ENCODE measurements at regions not wholly inside any gene's neighbourhood (a gene's known extent, or its start where the extent isn't known, plus 50 kb on each side); places are given as distances from the start of the nearest gene placed in this dataset.
"Not testable (repeated sequence)": the region's sequence is repeated elsewhere in the genome, so short reads cannot be mapped to it uniquely, and the experiment has no call there.

DNA sequence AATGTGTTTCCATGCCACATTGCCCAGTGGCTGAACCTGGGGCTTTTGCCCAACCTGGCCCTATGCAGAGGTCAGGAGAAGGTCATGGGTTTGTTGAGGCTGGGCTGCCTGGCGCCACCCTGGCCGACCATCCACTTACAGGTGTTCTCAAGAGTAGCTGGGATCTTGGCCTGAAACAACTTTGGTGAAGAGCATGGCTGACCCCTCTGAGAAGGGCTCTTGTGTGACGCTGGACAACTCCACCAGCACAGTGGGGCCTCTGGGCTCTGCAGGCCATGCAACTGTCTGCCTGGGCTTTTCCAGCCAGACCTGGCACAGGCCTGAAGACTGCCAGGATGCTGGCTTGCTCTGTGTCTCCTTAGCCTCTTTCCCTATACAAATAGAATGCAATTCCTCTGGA lies 76.4 kb upstream of the ZNG1B start:
- H3K9me3 Mint-ChIP-seq = no peaks in the 10 kb centered on the region
- Histone ChIP-seq H3K36me3 (ENCODE audit: control insufficient read depth in 2 of 3, insufficient read depth in 3 of 3, low read length in 3 of 3) (no peaks in the 10 kb centered on the region), H3K27ac (ENCODE audit: low read depth, low read length) (no peak overlapping the region), H3K27me3 (ENCODE audit: control insufficient read depth in 2 of 2, insufficient read depth in 2 of 2, low read length in 2 of 2) (no peaks in the 10 kb centered on the region), H3K4me1 (ENCODE audit: control insufficient read depth in 2 of 2, insufficient read depth in 2 of 2, low read length in 2 of 2) (no peaks in the 10 kb centered on the region), H3K9me3 (ENCODE audit: control insufficient read depth in 2 of 3, low read length in 3 of 3) (no peaks in the 10 kb centered on the region), H3K4me3 (ENCODE audit: low read length) (no peak overlapping the region)
- H3K36me3 Mint-ChIP-seq = no peaks in the 10 kb centered on the region
- H3K27me3 Mint-ChIP-seq = no peaks in the 10 kb centered on the region
- no peak for ATAC-seq
- no peak overlapping the region for H3K4me3 Mint-ChIP-seq
- H3K4me1 Mint-ChIP-seq = peaks cover 0 to 36% (median 1%) of the 10 kb centered on the region in 7 donors
- ChIA-PET CTCF (no interaction called here), POLR2A (no interaction called here)
- H3K27ac Mint-ChIP-seq = no peak overlapping the region
- intact Hi-C loops (cut with micrococcal nuclease) = no loop called here
- no peak for DNase-seq

DNA sequence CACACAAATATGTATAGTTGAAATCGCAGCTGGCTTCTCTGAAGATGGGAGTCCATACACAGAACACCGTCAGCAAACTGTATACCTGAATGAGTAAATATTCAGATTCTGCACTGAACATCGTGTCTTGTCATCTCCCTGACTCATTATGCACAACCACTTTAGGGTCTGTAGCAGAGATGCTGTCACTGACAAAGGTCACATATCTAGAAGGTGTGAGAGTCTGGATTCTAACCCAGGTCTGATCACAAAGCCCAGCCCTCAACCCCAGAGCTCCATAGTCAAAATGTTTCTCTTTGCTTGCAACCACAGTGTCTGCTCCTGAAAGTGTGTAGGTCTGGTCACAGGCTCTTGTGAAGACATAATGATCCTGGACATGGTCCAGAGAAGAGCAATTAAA lies 78.3 kb upstream of the PAX8 start:
- H3K27ac Mint-ChIP-seq = no peak overlapping the region
- no peak for ATAC-seq
- H3K4me1 ChIP-seq (ENCODE audit: control insufficient read depth in 2 of 2, insufficient read depth in 2 of 2, low read length in 2 of 2) = no peaks in the 10 kb centered on the region

DNA sequence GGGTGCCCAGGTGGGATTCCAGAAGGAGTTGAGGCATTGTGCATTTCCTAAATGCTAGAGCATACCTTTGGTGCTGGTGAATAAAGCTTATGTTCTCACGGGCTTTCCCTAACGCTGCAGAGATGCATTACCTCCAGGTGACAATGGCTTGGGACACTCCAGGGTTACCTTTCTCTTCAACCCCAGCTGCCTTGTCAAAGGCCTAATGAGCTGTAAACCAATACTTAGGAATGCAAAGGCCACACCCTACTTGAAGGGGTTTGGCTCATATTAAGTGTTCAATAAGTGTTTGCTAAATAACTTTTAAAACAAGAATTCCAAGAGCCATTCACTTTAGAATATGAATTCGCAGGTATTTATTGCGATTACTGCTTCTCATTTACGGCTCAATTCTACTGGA lies 77.6 kb upstream of the PAX8 start:
- H3K4me3 Mint-ChIP-seq; intact Hi-C loops (cut with micrococcal nuclease); H3K27ac ChIP-seq (ENCODE audit: low read depth, low read length); CTCF ChIA-PET; H3K4me3 ChIP-seq (ENCODE audit: low read length); DNase-seq; H3K27ac Mint-ChIP-seq; H3K4me1 ChIP-seq (ENCODE audit: control insufficient read depth in 2 of 2, insufficient read depth in 2 of 2, low read length in 2 of 2); ATAC-seq; H3K27me3 ChIP-seq (ENCODE audit: control insufficient read depth in 2 of 2, insufficient read depth in 2 of 2, low read length in 2 of 2); H3K9me3 ChIP-seq (ENCODE audit: control insufficient read depth in 2 of 3, low read length in 3 of 3); H3K36me3 Mint-ChIP-seq; H3K9me3 Mint-ChIP-seq; H3K36me3 ChIP-seq (ENCODE audit: control insufficient read depth in 2 of 3, insufficient read depth in 3 of 3, low read length in 3 of 3): not testable (repeated sequence)
- POLR2A ChIA-PET = interaction anchor here (0.6 kb wide), 1 partner anchor 46 kb away, joined by 3 read pairs; no protein-coding TSS in a partner anchor
- peaks cover under 1 to 24% (median 8%) of the 10 kb centered on the region in 5 donors for H3K27me3 Mint-ChIP-seq
- H3K4me1 Mint-ChIP-seq = peaks cover 0 to 30% (median 1%) of the 10 kb centered on the region in 7 donors

More for the DNA sequence above, 78.3 kb upstream of the PAX8 start:
- ChIA-PET CTCF (no interaction called here), POLR2A (no interaction called here)
- H3K9me3 Mint-ChIP-seq = peaks cover 0 to 4% (median 0%) of the 10 kb centered on the region in 11 donors
- Histone ChIP-seq H3K4me3 (ENCODE audit: low read length) (no peak overlapping the region), H3K36me3 (ENCODE audit: control insufficient read depth in 2 of 3, insufficient read depth in 3 of 3, low read length in 3 of 3) (no peaks in the 10 kb centered on the region), H3K27me3 (ENCODE audit: control insufficient read depth in 2 of 2, insufficient read depth in 2 of 2, low read length in 2 of 2) (no peaks in the 10 kb centered on the region), H3K9me3 (ENCODE audit: control insufficient read depth in 2 of 3, low read length in 3 of 3) (no peaks in the 10 kb centered on the region), H3K27ac (ENCODE audit: low read depth, low read length) (no peak overlapping the region)
- intact Hi-C loops (cut with micrococcal nuclease) = no loop called here
- H3K36me3 Mint-ChIP-seq = peaks cover 0 to 3% (median 0%) of the 10 kb centered on the region in 5 donors
- H3K27me3 Mint-ChIP-seq = peaks cover 0 to 17% (median 4%) of the 10 kb centered on the region in 5 donors
- DNase-seq = no peak
- H3K4me1 Mint-ChIP-seq = peaks cover 0 to 30% (median 1%) of the 10 kb centered on the region in 7 donors
- no peak overlapping the region for H3K4me3 Mint-ChIP-seq

DNA sequence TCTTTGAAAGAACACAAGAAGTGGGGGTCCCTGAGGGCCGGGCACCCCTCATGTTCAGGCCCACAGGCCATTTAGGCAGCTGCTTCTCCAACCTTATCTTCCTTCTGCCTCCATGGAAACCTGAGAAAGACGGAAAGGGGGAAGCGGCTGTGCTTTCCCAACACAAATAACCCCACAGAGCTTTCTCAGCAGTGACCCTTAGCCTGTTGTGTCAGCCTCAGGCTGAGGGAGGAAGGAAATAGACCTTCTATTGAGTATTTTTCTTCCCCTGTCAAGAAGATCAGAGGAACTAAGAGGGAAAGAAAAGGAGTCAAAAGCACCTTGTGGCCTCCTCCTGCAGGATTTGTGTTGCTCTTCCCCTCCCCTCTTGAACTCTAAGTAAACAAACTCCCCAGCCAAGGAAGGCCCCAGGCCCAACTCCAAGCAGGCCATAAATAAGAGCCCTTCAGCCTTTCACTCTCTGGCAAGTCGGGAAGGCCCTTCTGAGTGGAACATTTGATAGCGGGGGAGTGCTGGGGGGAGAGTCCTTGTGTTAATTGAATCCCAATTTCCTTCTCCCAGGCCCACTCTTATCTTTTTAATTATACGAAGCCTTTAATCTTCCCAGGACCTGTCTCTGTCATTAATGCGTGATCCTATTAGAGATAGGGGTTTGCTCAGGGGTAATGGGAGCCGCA lies 76.8 kb upstream of the PAX8 start:
- POLR2A ChIA-PET = interaction anchor here (0.6 kb wide), 1 partner anchor 46 kb away, joined by 3 read pairs; no protein-coding TSS in a partner anchor
- H3K4me3 Mint-ChIP-seq; intact Hi-C loops (cut with micrococcal nuclease); H3K9me3 Mint-ChIP-seq; H3K4me3 ChIP-seq (ENCODE audit: low read length); CTCF ChIA-PET; H3K36me3 ChIP-seq (ENCODE audit: control insufficient read depth in 2 of 3, insufficient read depth in 3 of 3, low read length in 3 of 3); H3K27ac Mint-ChIP-seq; H3K9me3 ChIP-seq (ENCODE audit: control insufficient read depth in 2 of 3, low read length in 3 of 3); ATAC-seq; H3K4me1 ChIP-seq (ENCODE audit: control insufficient read depth in 2 of 2, insufficient read depth in 2 of 2, low read length in 2 of 2); H3K27me3 ChIP-seq (ENCODE audit: control insufficient read depth in 2 of 2, insufficient read depth in 2 of 2, low read length in 2 of 2); H3K27ac ChIP-seq (ENCODE audit: low read depth, low read length); DNase-seq; H3K36me3 Mint-ChIP-seq: not testable (repeated sequence)
- H3K4me1 Mint-ChIP-seq = peaks cover 0 to 26% (median 1%) of the 10 kb centered on the region in 7 donors
- H3K27me3 Mint-ChIP-seq = peaks cover 4 to 25% (median 8%) of the 10 kb centered on the region in 5 donors

DNA sequence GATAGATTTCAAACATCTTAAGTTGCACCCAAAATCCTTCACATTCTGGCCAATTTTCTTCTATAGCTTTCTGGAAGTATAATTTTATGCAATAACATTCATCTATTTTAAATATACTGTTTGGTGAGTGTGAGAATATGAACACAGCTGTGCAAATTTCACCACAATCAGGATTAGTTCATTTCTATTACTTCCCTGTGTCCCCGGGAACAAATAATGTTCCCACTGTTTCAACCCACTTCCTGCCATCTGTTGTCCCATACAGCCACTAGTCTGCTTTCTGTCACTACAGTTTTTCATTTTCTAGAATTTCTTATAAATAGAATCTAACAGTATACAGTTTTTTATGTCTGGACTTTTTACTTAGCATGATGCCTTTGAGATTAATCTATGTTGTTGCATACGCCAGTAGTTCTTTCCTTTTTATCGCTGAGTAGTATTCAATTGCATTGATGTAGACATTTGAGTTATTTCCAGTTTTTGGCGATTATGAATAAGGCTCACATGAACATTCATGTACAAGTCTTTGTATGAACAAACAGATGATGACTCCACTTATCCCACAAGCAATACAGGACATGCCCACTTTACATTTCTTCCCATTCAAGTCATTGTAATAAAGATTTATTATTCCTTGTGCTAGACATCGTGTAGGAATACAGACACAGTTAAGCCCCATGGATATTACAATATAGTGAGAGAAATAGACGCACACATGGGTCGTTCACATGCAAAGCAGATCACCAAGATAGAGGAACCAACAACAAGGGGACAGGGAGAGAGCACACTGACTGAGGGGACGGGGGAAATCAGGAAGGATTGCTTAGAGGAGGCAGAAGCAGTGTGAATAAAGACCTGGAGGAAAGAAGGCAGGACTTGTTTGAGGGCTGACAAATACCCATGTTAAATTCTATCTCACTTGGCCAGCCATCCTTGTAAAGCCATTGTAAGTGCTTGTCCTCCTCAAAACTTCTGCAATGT lies 72.9 kb upstream of the PAX8 start:
- H3K36me3 Mint-ChIP-seq = peaks cover 0 to 5% (median 3%) of the 10 kb centered on the region in 5 donors
- H3K27me3 Mint-ChIP-seq = peaks cover 4 to 25% (median 8%) of the 10 kb centered on the region in 5 donors
- ATAC-seq (no peak), DNase-seq (no peak)
- intact Hi-C loops (cut with micrococcal nuclease) = no loop called here
- Histone ChIP-seq H3K27me3 (ENCODE audit: control insufficient read depth in 2 of 2, insufficient read depth in 2 of 2, low read length in 2 of 2) (no peaks in the 10 kb centered on the region), H3K4me3 (ENCODE audit: low read length) (no peak overlapping the region), H3K27ac (ENCODE audit: low read depth, low read length) (no peak overlapping the region), H3K9me3 (ENCODE audit: control insufficient read depth in 2 of 3, low read length in 3 of 3) (no peaks in the 10 kb centered on the region), H3K4me1 (ENCODE audit: control insufficient read depth in 2 of 2, insufficient read depth in 2 of 2, low read length in 2 of 2) (no peaks in the 10 kb centered on the region), H3K36me3 (ENCODE audit: control insufficient read depth in 2 of 3, insufficient read depth in 3 of 3, low read length in 3 of 3) (no peaks in the 10 kb centered on the region)
- H3K4me3 Mint-ChIP-seq = no peak overlapping the region
- H3K9me3 Mint-ChIP-seq = peaks cover 0 to 4% (median 0%) of the 10 kb centered on the region in 11 donors
- CTCF ChIA-PET = no interaction called here
- H3K4me1 Mint-ChIP-seq = no peaks in the 10 kb centered on the region
- POLR2A ChIA-PET = interaction anchor here (1.1 kb wide), 1 partner anchor 101 kb away, joined by 3 read pairs; no protein-coding TSS in a partner anchor
- no peak overlapping the region for H3K27ac Mint-ChIP-seq

DNA sequence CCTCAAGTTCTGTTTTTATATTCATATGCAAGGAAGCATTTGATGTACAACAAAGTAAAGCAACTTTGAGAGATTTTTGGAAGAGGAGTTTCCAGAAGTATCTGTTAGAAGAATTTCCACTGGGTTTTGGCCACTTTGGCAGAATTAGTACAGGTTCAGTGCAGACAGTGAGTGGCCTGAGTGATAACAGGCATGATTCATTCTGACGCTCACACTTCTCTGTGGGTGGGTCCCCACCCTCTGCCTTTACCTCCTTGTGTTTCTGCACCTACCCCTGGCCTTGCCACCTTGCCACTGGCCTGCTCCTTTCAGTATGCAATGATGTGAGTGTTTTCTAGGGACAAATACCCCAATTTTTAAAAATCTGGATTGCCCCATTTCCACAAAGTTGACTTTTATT lies 65.1 kb upstream of the PAX8 start:
- H3K4me3 ChIP-seq (ENCODE audit: low read length); DNase-seq; H3K9me3 Mint-ChIP-seq; H3K27me3 ChIP-seq (ENCODE audit: control insufficient read depth in 2 of 2, insufficient read depth in 2 of 2, low read length in 2 of 2); H3K36me3 ChIP-seq (ENCODE audit: control insufficient read depth in 2 of 3, insufficient read depth in 3 of 3, low read length in 3 of 3); H3K9me3 ChIP-seq (ENCODE audit: control insufficient read depth in 2 of 3, low read length in 3 of 3); H3K4me3 Mint-ChIP-seq; POLR2A ChIA-PET; ATAC-seq; H3K27ac ChIP-seq (ENCODE audit: low read depth, low read length); CTCF ChIA-PET; intact Hi-C loops (cut with micrococcal nuclease); H3K4me1 Mint-ChIP-seq; H3K4me1 ChIP-seq (ENCODE audit: control insufficient read depth in 2 of 2, insufficient read depth in 2 of 2, low read length in 2 of 2); H3K36me3 Mint-ChIP-seq; H3K27ac Mint-ChIP-seq: not testable (repeated sequence)
- peaks cover 11 to 30% (median 21%) of the 10 kb centered on the region in 5 donors for H3K27me3 Mint-ChIP-seq

All from naive thymus-derived CD4-positive, alpha-beta T cell (primary cell).